ENCODE measurements at regions not wholly inside any gene's neighbourhood (a gene's known extent, or its start where the extent isn't known, plus 50 kb on each side); places are given as distances from the start of the nearest gene placed in this dataset.

GRCh38 chr1:55276671-55277376, 61.7 kb upstream of the USP24 start:
- no peak for DNase-seq (ENCODE audit: low read depth in 1 of 2, low spot score in 1 of 2)

GRCh38 chr1:55275941-55276341, 60.8 kb upstream of the USP24 start:
- no peak for DNase-seq (ENCODE audit: low read depth in 1 of 2, low spot score in 1 of 2)

DNA sequence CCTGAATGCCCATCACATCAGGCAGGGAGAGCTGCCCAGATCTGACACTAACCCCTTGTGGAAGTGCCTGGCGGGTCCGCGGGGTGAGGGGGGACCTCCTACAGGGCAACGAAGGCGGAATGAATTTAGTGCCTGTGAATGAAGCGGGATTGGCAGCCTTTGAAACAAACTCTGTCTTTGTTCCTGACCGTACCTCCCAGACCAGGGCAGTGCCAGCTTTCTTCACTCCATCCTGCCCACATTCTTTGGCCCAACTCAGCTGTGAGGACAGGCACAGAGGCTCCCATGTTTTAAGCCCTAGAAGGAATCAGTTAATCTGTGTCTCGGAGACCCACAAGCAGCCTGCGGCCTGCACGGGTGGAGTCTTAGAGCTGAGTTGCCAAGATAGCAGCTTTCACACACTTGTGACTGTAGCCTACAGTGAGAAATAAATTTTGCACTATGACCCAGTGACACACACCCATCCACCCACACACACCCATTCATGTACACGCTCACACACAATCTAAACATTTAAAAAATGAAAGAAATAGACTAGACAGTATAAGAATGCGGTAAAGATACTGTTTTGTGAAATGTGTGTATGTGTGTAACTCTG, 60.1 kb upstream of the USP24 start:
- DNase-seq (ENCODE audit: low read depth in 1 of 2, low spot score in 1 of 2), result no peak

GRCh38 chr1:55272994-55273393, 57.8 kb upstream of the USP24 start:
- no peak for DNase-seq (ENCODE audit: low read depth in 1 of 2, low spot score in 1 of 2)
